ENCODE measurements at regions not wholly inside any gene's neighbourhood (a gene's known extent, or its start where the extent isn't known, plus 50 kb on each side); places are given as distances from the start of the nearest gene placed in this dataset.
A peak's percentile ranks its signal among the peaks of the same experiment; 100 is the strongest.

GRCh38 chr1:9448132-9449109 lies 90.8 kb upstream of the SLC25A33 start:
- DNase-seq (ENCODE audit: low spot score in 2 of 2), result no peak

GRCh38 chr1:9449110-9449627 lies 90.1 kb upstream of the SLC25A33 start:
- ATAC-seq (ENCODE audit: low read depth) (no peak), DNase-seq (ENCODE audit: low spot score in 2 of 2) (no peak)
- Mint-ChIP-seq H3K9me3 (no peaks in the 10 kb centered on the region), H3K4me3 (no peak overlapping the region), H3K4me1 (peaks cover 5% of the 10 kb centered on the region), H3K27ac (no peak overlapping the region), H3K27me3 (peaks cover 15% of the 10 kb centered on the region), H3K36me3 (no peaks in the 10 kb centered on the region)

More at GRCh38 chr1:9448132-9449109, 90.8 kb upstream of the SLC25A33 start:
- Mint-ChIP-seq H3K27ac (no peak overlapping the region), H3K4me1 (peaks cover 3% of the 10 kb centered on the region), H3K36me3 (no peaks in the 10 kb centered on the region), H3K27me3 (peaks cover 14% of the 10 kb centered on the region), H3K4me3 (no peak overlapping the region), H3K9me3 (no peaks in the 10 kb centered on the region)
- no peak for ATAC-seq (ENCODE audit: low read depth)

DNA sequence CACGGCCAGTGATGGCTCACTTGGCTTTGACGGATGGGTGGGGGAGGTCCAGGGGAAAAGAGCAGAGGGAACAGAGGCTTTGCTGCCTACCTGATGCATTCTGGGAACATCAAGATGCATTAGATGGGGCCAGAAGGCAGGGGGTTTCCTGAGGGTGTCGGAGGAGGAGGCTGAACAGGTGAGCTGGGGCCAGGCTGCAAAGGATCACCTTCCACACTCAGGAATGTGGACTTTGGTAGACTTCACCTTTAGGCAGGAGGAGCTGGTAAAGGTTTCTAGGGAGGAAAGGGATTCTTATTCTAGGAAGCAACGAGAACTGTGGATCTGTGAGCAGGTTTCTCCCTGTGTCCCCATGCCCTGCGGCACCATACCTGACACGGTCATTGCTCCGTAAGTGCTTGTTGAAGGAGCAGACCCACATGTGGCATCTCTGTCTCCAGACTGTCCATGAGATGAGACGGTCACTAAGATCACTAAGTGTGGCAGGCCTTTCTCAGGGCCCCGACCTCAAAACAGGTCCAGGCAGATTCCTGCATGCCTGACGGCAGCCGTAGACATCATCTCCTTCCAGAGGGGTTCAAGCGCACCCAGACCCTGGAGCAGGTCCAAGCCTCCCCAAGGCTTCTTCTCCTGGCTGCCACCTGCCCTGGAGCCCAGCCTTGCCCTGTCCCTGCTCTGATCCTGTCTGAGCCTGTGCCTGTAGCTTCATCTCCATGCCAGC lies 89.1 kb upstream of the SLC25A33 start:
- no peaks in the 10 kb centered on the region for H3K9me3 Mint-ChIP-seq
- no peaks in the 10 kb centered on the region for H3K36me3 Mint-ChIP-seq
- peaks cover 15% of the 10 kb centered on the region for H3K27me3 Mint-ChIP-seq
- DNase-seq (ENCODE audit: low spot score in 2 of 2), result no peak
- ATAC-seq (ENCODE audit: low read depth), result no peak
- H3K27ac Mint-ChIP-seq, result no peak overlapping the region
- no peak overlapping the region for H3K4me3 Mint-ChIP-seq
- H3K4me1 Mint-ChIP-seq, result peaks cover 5% of the 10 kb centered on the region

GRCh38 chr1:9451081-9451480 lies 88.2 kb upstream of the SLC25A33 start:
- H3K27ac Mint-ChIP-seq, result no peak overlapping the region
- H3K4me1 Mint-ChIP-seq, result peaks cover 5% of the 10 kb centered on the region
- no peaks in the 10 kb centered on the region for H3K9me3 Mint-ChIP-seq
- H3K36me3 Mint-ChIP-seq, result no peaks in the 10 kb centered on the region
- ATAC-seq (ENCODE audit: low read depth), result no peak
- no peak for DNase-seq (ENCODE audit: low spot score in 2 of 2)
- H3K27me3 Mint-ChIP-seq, result peaks cover 15% of the 10 kb centered on the region
- no peak overlapping the region for H3K4me3 Mint-ChIP-seq

DNA sequence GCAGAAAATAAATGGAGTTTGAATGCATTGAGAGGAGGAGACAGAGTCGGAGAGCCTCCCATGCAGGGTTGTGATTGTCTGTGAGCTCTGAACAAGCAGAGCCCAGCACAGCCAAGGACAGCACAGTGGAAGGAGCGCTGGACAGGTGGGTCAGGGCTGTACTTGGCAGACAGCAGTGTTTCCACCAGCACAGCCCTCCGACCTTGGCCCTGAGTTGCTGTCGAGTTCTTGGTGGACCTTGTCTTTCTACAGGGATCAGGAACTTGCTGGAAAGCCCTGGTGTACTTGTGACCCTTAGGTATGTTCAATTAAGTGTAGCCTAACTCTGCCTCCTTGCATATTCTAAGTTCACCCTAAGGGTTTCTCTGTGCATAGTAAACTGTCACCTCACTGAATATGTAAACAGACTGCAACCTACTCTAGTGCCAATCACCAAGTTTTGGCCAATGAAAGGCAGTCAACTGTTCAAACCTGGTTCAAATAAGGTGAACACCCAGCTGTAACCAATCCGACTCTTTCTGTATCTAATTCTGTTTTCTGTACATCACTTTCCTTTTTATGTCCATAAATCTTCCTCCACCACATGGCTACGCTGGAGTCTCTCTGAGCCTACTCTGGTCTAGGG lies 86.6 kb upstream of the SLC25A33 start:
- Mint-ChIP-seq H3K27ac (no peak overlapping the region), H3K27me3 (peaks cover 12% of the 10 kb centered on the region), H3K36me3 (no peaks in the 10 kb centered on the region), H3K4me1 (peaks cover 5% of the 10 kb centered on the region), H3K4me3 (no peak overlapping the region), H3K9me3 (no peaks in the 10 kb centered on the region)
- ATAC-seq (ENCODE audit: low read depth), result no peak
- no peak for DNase-seq (ENCODE audit: low spot score in 2 of 2)

DNA sequence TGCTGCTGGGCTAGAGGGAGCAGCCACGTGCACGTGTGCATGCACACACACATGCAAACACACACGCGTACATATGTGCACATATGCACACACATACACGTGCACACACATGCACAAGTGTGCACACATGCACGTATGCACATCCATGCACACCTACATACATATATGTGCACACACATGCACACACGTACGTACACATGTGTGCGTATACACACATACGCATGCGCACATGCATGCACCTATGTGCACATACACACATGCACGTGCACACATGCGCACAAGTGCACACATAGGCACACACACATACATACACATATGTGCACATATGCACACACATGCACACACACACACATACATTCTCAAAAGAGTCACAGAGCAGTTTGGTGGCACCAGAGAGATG lies 85.9 kb upstream of the SLC25A33 start:
- ATAC-seq (ENCODE audit: low read depth) (no peak), DNase-seq (ENCODE audit: low spot score in 2 of 2) (no peak)
- Mint-ChIP-seq H3K9me3 (no peaks in the 10 kb centered on the region), H3K4me1 (peaks cover 2% of the 10 kb centered on the region), H3K36me3 (no peaks in the 10 kb centered on the region), H3K27me3 (peaks cover 11% of the 10 kb centered on the region), H3K27ac (no peak overlapping the region), H3K4me3 (no peak overlapping the region)

GRCh38 chr1:9453779-9454418 lies 85.4 kb upstream of the SLC25A33 start:
- Mint-ChIP-seq H3K4me1 (peaks cover 2% of the 10 kb centered on the region), H3K4me3 (no peak overlapping the region), H3K27me3 (peaks cover 11% of the 10 kb centered on the region), H3K9me3 (no peaks in the 10 kb centered on the region), H3K36me3 (no peaks in the 10 kb centered on the region), H3K27ac (no peak overlapping the region)
- ATAC-seq (ENCODE audit: low read depth) (no peak), DNase-seq (ENCODE audit: low spot score in 2 of 2) (no peak)

- Mint-ChIP-seq H3K36me3 (no peaks in the 10 kb centered on the region), H3K27ac (no peak overlapping the region), H3K4me3 (no peak overlapping the region), H3K27me3 (peaks cover 10% of the 10 kb centered on the region), H3K4me1 (peaks cover 2% of the 10 kb centered on the region), H3K9me3 (no peaks in the 10 kb centered on the region)
- ATAC-seq (ENCODE audit: low read depth), result no peak
- no peak for DNase-seq (ENCODE audit: low spot score in 2 of 2)
These were observed 84.7 kb upstream of the SLC25A33 start for GRCh38 chr1:9454494-9455066.

- Mint-ChIP-seq H3K9me3 (no peaks in the 10 kb centered on the region), H3K4me1 (peaks cover 2% of the 10 kb centered on the region), H3K27me3 (peaks cover 8% of the 10 kb centered on the region), H3K27ac (no peak overlapping the region), H3K36me3 (no peaks in the 10 kb centered on the region), H3K4me3 (no peak overlapping the region)
- peak; percentile 73 for ATAC-seq (ENCODE audit: low read depth)
- DNase-seq (ENCODE audit: low spot score in 2 of 2), result peak; percentile 56 to 63
These were observed 83.6 kb upstream of the SLC25A33 start for GRCh38 chr1:9455487-9456234.

DNA sequence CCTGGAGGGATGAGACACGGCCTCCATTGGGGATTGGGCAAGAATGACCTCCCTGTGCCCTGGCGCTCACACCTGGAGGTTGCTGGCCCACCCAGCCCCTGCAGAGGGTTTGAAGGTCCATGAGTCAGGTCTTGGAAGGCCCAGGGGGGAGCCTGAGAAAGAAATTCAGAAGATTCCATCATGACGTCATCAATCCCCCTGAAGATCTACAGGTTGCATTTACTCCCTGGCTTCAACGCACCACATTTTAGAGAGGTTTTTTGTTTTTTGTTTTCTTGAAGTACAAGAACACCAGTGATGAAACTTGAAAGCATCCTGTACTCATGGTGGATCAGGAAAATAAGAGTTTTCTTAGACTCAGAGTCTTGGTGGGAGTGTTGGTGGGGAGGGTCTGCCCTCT lies 82.4 kb upstream of the SLC25A33 start:
- ATAC-seq (ENCODE audit: low read depth), result no peak
- Mint-ChIP-seq H3K27ac (no peak overlapping the region), H3K4me3 (no peak overlapping the region), H3K9me3 (no peaks in the 10 kb centered on the region), H3K27me3 (peaks cover 8% of the 10 kb centered on the region), H3K36me3 (no peaks in the 10 kb centered on the region), H3K4me1 (peaks cover 2% of the 10 kb centered on the region)
- no peak for DNase-seq (ENCODE audit: low spot score in 2 of 2)

- peaks cover 2% of the 10 kb centered on the region for H3K27me3 Mint-ChIP-seq
- no peak for ATAC-seq (ENCODE audit: low read depth)
- H3K4me1 Mint-ChIP-seq, result no peaks in the 10 kb centered on the region
- no peak for DNase-seq (ENCODE audit: low spot score in 2 of 2)
- no peaks in the 10 kb centered on the region for H3K9me3 Mint-ChIP-seq
- H3K27ac Mint-ChIP-seq, result no peak overlapping the region
- H3K36me3 Mint-ChIP-seq, result no peaks in the 10 kb centered on the region
- no peak overlapping the region for H3K4me3 Mint-ChIP-seq
These were observed 79.4 kb upstream of the SLC25A33 start for GRCh38 chr1:9459816-9460407.

DNA sequence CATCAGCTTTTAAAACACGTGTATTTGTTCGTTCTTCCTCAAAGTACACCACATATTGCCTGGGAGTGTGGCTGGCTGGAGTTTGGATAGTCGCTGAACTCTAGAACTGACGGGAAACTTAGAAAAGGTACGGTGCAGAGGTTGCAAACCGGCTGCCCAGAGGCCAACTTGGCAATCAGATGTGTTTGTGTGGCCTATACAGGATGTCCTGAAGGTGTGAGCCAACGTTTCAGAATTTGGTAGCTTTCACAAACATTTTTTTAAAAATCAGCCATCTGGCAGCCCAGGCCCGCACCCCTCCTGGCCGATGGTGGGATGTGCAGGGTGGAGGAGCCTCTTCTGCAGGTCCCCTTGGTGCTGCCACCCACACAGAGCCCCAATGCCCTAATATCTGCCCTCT lies 73.6 kb upstream of the SLC25A33 start:
- no peak for DNase-seq (ENCODE audit: low spot score in 2 of 2)
- peaks cover 1% of the 10 kb centered on the region for H3K36me3 Mint-ChIP-seq
- no peaks in the 10 kb centered on the region for H3K9me3 Mint-ChIP-seq
- H3K27me3 Mint-ChIP-seq, result peaks cover 24% of the 10 kb centered on the region
- H3K4me1 Mint-ChIP-seq, result peaks cover 3% of the 10 kb centered on the region
- H3K27ac Mint-ChIP-seq, result no peak overlapping the region
- H3K4me3 Mint-ChIP-seq, result no peak overlapping the region
- ATAC-seq (ENCODE audit: low read depth), result no peak
